ENCODE measurements at regions not wholly inside any gene's neighbourhood (a gene's known extent, or its start where the extent isn't known, plus 50 kb on each side); places are given as distances from the start of the nearest gene placed in this dataset.

- CTCF ChIA-PET = no interaction called here
- POLR2A ChIA-PET = no interaction called here
Measured at GRCh38 chr18:24958001-24958400, 394.0 kb downstream of the ZNF521 start.

GRCh38 chr18:24959051-24959476, 392.9 kb downstream of the ZNF521 start:
- POLR2A ChIA-PET = no interaction called here
- CTCF ChIA-PET = no interaction called here

GRCh38 chr18:24964216-24964615, 387.8 kb downstream of the ZNF521 start:
- POLR2A ChIA-PET = no interaction called here

GRCh38 chr18:24968238-24968775, 383.7 kb downstream of the ZNF521 start:
- ChIA-PET CTCF (no interaction called here), POLR2A (no interaction called here)

More at GRCh38 chr18:24964216-24964615, 387.8 kb downstream of the ZNF521 start:
- CTCF ChIA-PET = no interaction called here

GRCh38 chr18:24972577-24972976, 379.4 kb downstream of the ZNF521 start:
- POLR2A ChIA-PET = no interaction called here
- CTCF ChIA-PET = interaction anchor here (0.5 kb wide), 1 partner anchor 366 kb away, joined by 3 read pairs; no protein-coding TSS in a partner anchor

- POLR2A ChIA-PET = no interaction called here
Measured at GRCh38 chr18:24974431-24974830, 377.5 kb downstream of the ZNF521 start.

GRCh38 chr18:24975496-24976372, 376.2 kb downstream of the ZNF521 start:
- POLR2A ChIA-PET = no interaction called here

More at GRCh38 chr18:24974431-24974830, 377.5 kb downstream of the ZNF521 start:
- CTCF ChIA-PET = no interaction called here

GRCh38 chr18:24976502-24976901, 375.5 kb downstream of the ZNF521 start:
- ChIA-PET CTCF (no interaction called here), POLR2A (no interaction called here)

More at GRCh38 chr18:24975496-24976372, 376.2 kb downstream of the ZNF521 start:
- CTCF ChIA-PET = no interaction called here

- ChIA-PET POLR2A (no interaction called here), CTCF (no interaction called here)
Measured at GRCh38 chr18:24979235-24979634, 372.7 kb downstream of the ZNF521 start.

GRCh38 chr18:24982831-24983230, 369.1 kb downstream of the ZNF521 start:
- ChIA-PET CTCF (no interaction called here), POLR2A (no interaction called here)

GRCh38 chr18:24983566-24984139, 368.3 kb downstream of the ZNF521 start:
- POLR2A ChIA-PET = no interaction called here
- CTCF ChIA-PET = no interaction called here

GRCh38 chr18:24985586-24985985, 366.4 kb downstream of the ZNF521 start:
- POLR2A ChIA-PET = no interaction called here
- CTCF ChIA-PET = no interaction called here

GRCh38 chr18:24986666-24987302, 365.2 kb downstream of the ZNF521 start:
- POLR2A ChIA-PET = no interaction called here
- CTCF ChIA-PET = no interaction called here

GRCh38 chr18:24987303-24988252, 364.4 kb downstream of the ZNF521 start:
- ChIA-PET CTCF (no interaction called here), POLR2A (no interaction called here)

- POLR2A ChIA-PET = no interaction called here
Measured at GRCh38 chr18:24988253-24988840, 363.6 kb downstream of the ZNF521 start.

GRCh38 chr18:24989760-24990593, 362.0 kb downstream of the ZNF521 start:
- POLR2A ChIA-PET = no interaction called here
- CTCF ChIA-PET = no interaction called here

More at GRCh38 chr18:24988253-24988840, 363.6 kb downstream of the ZNF521 start:
- CTCF ChIA-PET = no interaction called here

GRCh38 chr18:24990671-24991134, 361.3 kb downstream of the ZNF521 start:
- ChIA-PET POLR2A (no interaction called here), CTCF (no interaction called here)

Data from activated CD8-positive, alpha-beta memory T cell treated with anti-CD3 and anti-CD28 coated beads for 36 hours (primary cell).